BE2C (cell line): ENCODE measurements at regions not wholly inside any gene's neighbourhood (a gene's known extent, or its start where the extent isn't known, plus 50 kb on each side); places are given as distances from the start of the nearest gene placed in this dataset.

Source experiments
- DNase-seq: peaks from one replicate; pipeline ENCODE4 v3.0.0-alpha.2; 2020
- H3K27me3 ChIP-seq: fragments of 250-450 bp; sonication (Bioruptor Pico); 2 replicates; pipeline ENCODE4 v1.5.1; 2020; ENCODE audit warnings: mild to moderate bottlenecking
- H3K36me3 ChIP-seq: fragments of 250-450 bp; sonication (Bioruptor Pico); 2 replicates; pipeline ENCODE4 v1.5.1; 2020; ENCODE audit warnings: mild to moderate bottlenecking
- H3K4me1 ChIP-seq: fragments of 250-450 bp; sonication (Bioruptor Pico); 2 replicates; pipeline ENCODE4 v1.5.1; 2020
- H3K4me3 ChIP-seq: 2 replicates; pipeline ENCODE4 v1.5.1; 2011; ENCODE audit warnings: low read depth, low read length
- H3K9me3 ChIP-seq: fragments of 250-450 bp; sonication (Bioruptor Pico); 2 replicates; pipeline ENCODE4 v1.5.1; 2020
- TF ChIP-seq, protein P1 (sequence below): IDR thresholded peaks from 2 replicates; pipeline ENCODE4 v1.5.1; 2012; ENCODE audit warnings: mild to moderate bottlenecking, low read depth, low read length

GRCh38 chr13:33377411-33377810 lies 91.9 kb upstream of the STARD13 start:
- TF ChIP-seq, protein P1, sequence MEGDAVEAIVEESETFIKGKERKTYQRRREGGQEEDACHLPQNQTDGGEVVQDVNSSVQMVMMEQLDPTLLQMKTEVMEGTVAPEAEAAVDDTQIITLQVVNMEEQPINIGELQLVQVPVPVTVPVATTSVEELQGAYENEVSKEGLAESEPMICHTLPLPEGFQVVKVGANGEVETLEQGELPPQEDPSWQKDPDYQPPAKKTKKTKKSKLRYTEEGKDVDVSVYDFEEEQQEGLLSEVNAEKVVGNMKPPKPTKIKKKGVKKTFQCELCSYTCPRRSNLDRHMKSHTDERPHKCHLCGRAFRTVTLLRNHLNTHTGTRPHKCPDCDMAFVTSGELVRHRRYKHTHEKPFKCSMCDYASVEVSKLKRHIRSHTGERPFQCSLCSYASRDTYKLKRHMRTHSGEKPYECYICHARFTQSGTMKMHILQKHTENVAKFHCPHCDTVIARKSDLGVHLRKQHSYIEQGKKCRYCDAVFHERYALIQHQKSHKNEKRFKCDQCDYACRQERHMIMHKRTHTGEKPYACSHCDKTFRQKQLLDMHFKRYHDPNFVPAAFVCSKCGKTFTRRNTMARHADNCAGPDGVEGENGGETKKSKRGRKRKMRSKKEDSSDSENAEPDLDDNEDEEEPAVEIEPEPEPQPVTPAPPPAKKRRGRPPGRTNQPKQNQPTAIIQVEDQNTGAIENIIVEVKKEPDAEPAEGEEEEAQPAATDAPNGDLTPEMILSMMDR: no peak
- Histone ChIP-seq H3K4me1 (peaks cover 2% of the 10 kb centered on the region; the same call in 1 of the 2 replicates), H3K27me3 (no peaks in the 10 kb centered on the region), H3K4me3 (no peak overlapping the region), H3K9me3 (no peaks in the 10 kb centered on the region), H3K36me3 (no peaks in the 10 kb centered on the region)
- no peak for DNase-seq

DNA sequence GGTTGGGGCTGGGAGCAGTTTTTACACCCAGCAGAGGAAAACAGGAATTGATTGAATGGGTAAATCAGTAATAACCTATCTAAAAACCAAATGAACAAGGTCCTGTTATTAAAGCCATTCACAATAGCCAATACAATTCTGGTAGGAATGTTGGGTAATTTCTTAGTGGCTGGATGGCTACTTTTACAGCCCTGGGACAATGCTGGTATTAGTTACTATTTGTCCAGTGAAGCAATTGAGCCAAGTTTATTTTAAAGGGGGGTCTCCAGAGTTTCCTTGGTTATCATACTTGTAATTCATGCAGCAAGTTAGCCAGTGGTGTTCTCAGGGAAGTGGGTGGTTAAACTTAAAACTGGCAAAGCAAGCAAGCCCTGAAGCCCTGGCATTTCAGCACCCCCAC lies 92.3 kb upstream of the STARD13 start:
- no peak overlapping the region for H3K4me3 ChIP-seq
- TF ChIP-seq, protein P1: no peak
- H3K9me3 ChIP-seq: no peaks in the 10 kb centered on the region
- DNase-seq: no peak
- no peaks in the 10 kb centered on the region for H3K27me3 ChIP-seq
- H3K36me3 ChIP-seq: no peaks in the 10 kb centered on the region
- peaks cover 2% of the 10 kb centered on the region; the same call in 1 of the 2 replicates for H3K4me1 ChIP-seq

- no peak for DNase-seq
Measured at GRCh38 chr13:33379608-33380007, 94.1 kb upstream of the STARD13 start.

GRCh38 chr13:33380487-33381079 lies 95.0 kb upstream of the STARD13 start:
- H3K4me1 ChIP-seq: peaks cover 2% of the 10 kb centered on the region; the same call in 1 of the 2 replicates
- no peaks in the 10 kb centered on the region for H3K27me3 ChIP-seq
- H3K4me3 ChIP-seq: no peak overlapping the region
- DNase-seq: no peak
- no peaks in the 10 kb centered on the region for H3K36me3 ChIP-seq
- TF ChIP-seq, protein P1: no peak
- no peaks in the 10 kb centered on the region for H3K9me3 ChIP-seq

More at GRCh38 chr13:33379608-33380007, 94.1 kb upstream of the STARD13 start:
- Histone ChIP-seq H3K9me3 (no peaks in the 10 kb centered on the region), H3K36me3 (no peaks in the 10 kb centered on the region), H3K4me3 (no peak overlapping the region), H3K27me3 (no peaks in the 10 kb centered on the region), H3K4me1 (peaks cover 2% of the 10 kb centered on the region; the same call in 1 of the 2 replicates)
- TF ChIP-seq, protein P1: no peak

DNA sequence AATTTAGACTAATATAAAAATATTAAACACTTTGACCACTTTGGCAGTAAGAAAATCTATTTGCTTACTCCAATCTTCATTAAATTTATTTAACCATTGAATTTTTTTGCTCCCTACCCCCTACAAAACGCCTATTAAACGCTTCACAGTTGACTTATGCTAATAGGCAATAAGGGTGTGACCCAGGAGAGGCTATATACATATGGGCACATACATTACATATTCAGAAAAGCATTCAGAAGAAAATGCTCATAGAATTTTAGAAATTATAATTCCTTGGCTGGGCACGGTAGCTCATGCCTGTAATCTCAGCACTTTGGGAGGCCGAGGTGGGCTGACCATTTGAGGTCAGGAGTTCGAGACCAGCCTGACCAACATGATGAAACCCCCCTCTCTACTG lies 95.6 kb upstream of the STARD13 start:
- no peak for DNase-seq
- Histone ChIP-seq H3K9me3 (no peaks in the 10 kb centered on the region), H3K36me3 (no peaks in the 10 kb centered on the region), H3K4me3 (no peak overlapping the region), H3K27me3 (no peaks in the 10 kb centered on the region), H3K4me1 (peaks cover 2% of the 10 kb centered on the region; the same call in 1 of the 2 replicates)
- TF ChIP-seq, protein P1: no peak

DNA sequence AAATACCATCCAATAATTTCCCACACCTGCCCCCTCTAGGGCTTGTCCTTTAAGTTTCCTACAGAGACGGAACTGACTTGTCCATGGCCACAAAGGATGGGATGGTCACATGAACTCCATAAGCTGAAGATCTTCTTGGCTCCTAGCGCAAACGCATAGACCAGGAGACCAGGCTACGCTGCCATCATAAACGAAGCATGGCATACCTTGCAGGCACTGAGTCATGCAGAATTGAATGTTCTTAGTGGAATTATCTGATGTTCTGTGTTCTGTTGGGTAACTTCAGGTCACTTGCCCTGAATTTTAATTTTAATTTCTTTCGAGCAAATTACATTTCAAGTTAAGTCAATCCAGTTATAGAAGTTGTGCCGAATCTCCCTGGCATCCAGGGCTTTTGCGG lies 96.4 kb upstream of the STARD13 start:
- H3K4me1 ChIP-seq: peaks cover 2% of the 10 kb centered on the region; the same call in 1 of the 2 replicates
- no peaks in the 10 kb centered on the region for H3K36me3 ChIP-seq
- no peak for DNase-seq
- no peaks in the 10 kb centered on the region for H3K27me3 ChIP-seq
- no peak overlapping the region for H3K4me3 ChIP-seq
- no peaks in the 10 kb centered on the region for H3K9me3 ChIP-seq
- TF ChIP-seq, protein P1: no peak
